Body of pancreas (tissue), 4 donors: ENCODE measurements at regions not wholly inside any gene's neighbourhood (a gene's known extent, or its start where the extent isn't known, plus 50 kb on each side); places are given as distances from the start of the nearest gene placed in this dataset.

ENCODE experiments used
- ATAC-seq: fragments of 150-250 bp; one replicate; pipeline ENCODE4 v1.9.1; 2016
- DNase-seq, 4 donors: peaks; one replicate each; pipeline ENCODE4 v3.0.0-alpha.2; 2019
- H3K27ac ChIP-seq, 4 donors: fragments of 200-600 bp; sonication (generic); 1 replicate in 3 of 4; 2 replicates in 1 of 4; pipeline versions ENCODE4 v1.5.1 to v1.6.1; 2016 to 2019; ENCODE audit warnings: mild to moderate bottlenecking in 1 of 4, mixed read lengths in 1 of 4, moderate library complexity in 1 of 4
- H3K27me3 ChIP-seq, 2 donors: fragments of 200-600 bp; sonication (generic); one replicate each; pipeline ENCODE4 v1.6.0; 2016; ENCODE audit warnings: mild to moderate bottlenecking in 1 of 2
- H3K36me3 ChIP-seq, 2 donors: fragments of 200-600 bp; sonication (generic); replicated peaks in 1 of 2; 2 replicates each; pipeline ENCODE4 v1.5.1; 2016; ENCODE audit warnings: low read depth in 2 of 2; ENCODE audit not compliant: insufficient read depth in 1 of 2
- H3K4me1 ChIP-seq: fragments of 200-600 bp; sonication (generic); one replicate; pipeline ENCODE4 v1.6.0; 2016
- H3K4me3 ChIP-seq, 2 donors: fragments of 200-600 bp; sonication (generic); 1 replicate in 1 of 2; 2 replicates in 1 of 2; pipeline ENCODE4 v1.5.1; 2016 to 2019
- H3K9me3 ChIP-seq, 3 donors: fragments of 200-600 bp; sonication (generic); 1 replicate in 2 of 3; 2 replicates in 1 of 3; pipeline ENCODE4 v1.5.1; 2016
- POLR2A ChIP-seq, 3 donors: fragments of 450-650 bp; IDR thresholded peaks; one replicate each; pipeline ENCODE4 v1.6.1; 2016; ENCODE audit warnings: antibody characterized with exemption in 3 of 3, mild to moderate bottlenecking in 2 of 3
- whole genome bisulfite sequencing, 2 donors: methylation state at CpG; one replicate each; pipeline ENCODE4 v1.1.5; 2017; 5-methylcytosine and 5-hydroxymethylcytosine counted together
- intact Hi-C: fragments of 100-400 bp; cut with DNase I; formaldehyde crosslinking; loops from one replicate; pipeline ENCODE4 v1.15.1; 2023
- TF ChIP-seq, protein P1 (sequence below), 7 experiments: fragments of 450-650 bp in 4 of 7; fragments of 200-600 bp in 3 of 7; sonication (generic) in 3 of 7; IDR thresholded peaks; one replicate each; pipeline ENCODE4 v1.5.1; 2016 to 2019; ENCODE audit warnings: antibody characterized with exemption in 7 of 7

DNA sequence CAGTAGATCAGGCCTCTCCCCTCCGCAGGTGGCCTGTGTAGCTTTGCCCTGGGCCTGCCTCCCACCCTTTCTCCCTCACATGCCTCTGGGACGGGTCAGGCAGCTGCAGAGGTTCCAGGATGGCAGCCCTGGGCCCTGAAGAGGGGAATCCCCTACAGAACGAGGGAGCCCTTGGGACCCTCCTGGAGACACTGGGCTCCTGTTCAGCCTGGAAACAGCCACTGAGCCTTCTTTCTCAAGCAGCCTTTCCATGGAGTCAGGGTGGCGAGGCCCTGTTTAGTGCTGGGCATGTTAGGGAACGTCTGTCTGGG, 720.9 kb downstream of the BRD1 start:
- no peaks in the 10 kb centered on the region for H3K9me3 ChIP-seq
- H3K27ac ChIP-seq = no peak overlapping the region
- intact Hi-C loops = no loop called here
- H3K36me3 ChIP-seq = no peaks in the 10 kb centered on the region
- H3K4me3 ChIP-seq = no peak overlapping the region
- no peaks in the 10 kb centered on the region for H3K4me1 ChIP-seq
- 50 to 58% methylated on average over 4 to 5 of the region's 5 CpGs for WGBS, 2 donors
- ATAC-seq = no peak
- H3K27me3 ChIP-seq = no peaks in the 10 kb centered on the region
- no peak for DNase-seq
- no peak for TF ChIP-seq POLR2A (IDR thresholded peaks at IDR 0.05)
- TF ChIP-seq, protein P1, sequence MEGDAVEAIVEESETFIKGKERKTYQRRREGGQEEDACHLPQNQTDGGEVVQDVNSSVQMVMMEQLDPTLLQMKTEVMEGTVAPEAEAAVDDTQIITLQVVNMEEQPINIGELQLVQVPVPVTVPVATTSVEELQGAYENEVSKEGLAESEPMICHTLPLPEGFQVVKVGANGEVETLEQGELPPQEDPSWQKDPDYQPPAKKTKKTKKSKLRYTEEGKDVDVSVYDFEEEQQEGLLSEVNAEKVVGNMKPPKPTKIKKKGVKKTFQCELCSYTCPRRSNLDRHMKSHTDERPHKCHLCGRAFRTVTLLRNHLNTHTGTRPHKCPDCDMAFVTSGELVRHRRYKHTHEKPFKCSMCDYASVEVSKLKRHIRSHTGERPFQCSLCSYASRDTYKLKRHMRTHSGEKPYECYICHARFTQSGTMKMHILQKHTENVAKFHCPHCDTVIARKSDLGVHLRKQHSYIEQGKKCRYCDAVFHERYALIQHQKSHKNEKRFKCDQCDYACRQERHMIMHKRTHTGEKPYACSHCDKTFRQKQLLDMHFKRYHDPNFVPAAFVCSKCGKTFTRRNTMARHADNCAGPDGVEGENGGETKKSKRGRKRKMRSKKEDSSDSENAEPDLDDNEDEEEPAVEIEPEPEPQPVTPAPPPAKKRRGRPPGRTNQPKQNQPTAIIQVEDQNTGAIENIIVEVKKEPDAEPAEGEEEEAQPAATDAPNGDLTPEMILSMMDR (IDR thresholded peaks at IDR 0.05) = no peak

DNA sequence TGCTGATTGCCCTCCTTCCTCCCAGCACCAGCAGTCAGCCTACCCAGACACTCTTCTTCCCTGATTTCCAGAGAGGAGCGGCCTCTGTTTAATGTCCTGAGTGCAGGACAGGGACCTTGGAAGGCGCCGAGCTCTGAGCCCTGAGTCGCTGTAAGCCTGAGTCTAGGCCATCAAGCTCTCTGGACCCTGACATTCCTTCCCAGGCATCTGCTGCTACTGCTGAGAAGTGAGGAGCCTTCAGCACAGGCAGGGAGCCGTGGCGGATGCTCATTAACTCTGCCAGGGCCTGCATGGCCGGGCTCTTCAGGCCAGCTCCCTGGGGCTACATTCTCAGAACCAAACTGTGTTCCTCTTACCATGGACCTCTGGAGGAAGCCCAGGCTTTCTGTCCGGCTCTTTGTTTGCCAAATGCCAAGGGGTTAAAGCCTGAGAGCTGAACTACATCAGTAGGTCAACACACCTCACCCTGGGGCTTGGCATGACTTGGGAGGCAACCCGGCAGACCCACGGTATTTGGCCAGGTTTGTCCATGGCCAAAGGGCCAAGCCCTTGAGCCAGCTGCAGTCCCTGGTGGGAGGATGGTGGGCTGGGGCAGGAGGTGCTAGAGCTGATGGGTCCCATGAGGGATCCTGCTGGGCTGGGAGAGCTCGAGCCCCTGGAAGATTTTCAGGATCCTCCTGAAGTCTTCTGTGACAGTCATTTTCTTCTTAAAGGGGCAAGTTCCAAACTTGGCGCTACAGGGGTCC, 721.4 kb downstream of the BRD1 start:
- H3K27ac ChIP-seq = no peak overlapping the region
- no peaks in the 10 kb centered on the region for H3K36me3 ChIP-seq
- ATAC-seq (no peak), DNase-seq (no peak)
- H3K27me3 ChIP-seq = no peaks in the 10 kb centered on the region
- intact Hi-C loops = no loop called here
- 49 to 69% methylated on average over 5 to 12 of the region's 12 CpGs for WGBS, 2 donors
- H3K9me3 ChIP-seq = no peaks in the 10 kb centered on the region
- H3K4me3 ChIP-seq = no peak overlapping the region
- no peaks in the 10 kb centered on the region for H3K4me1 ChIP-seq
- TF ChIP-seq POLR2A (IDR thresholded peaks at IDR 0.05) = no peak
- TF ChIP-seq, protein P1 (IDR thresholded peaks at IDR 0.05) = no peak

DNA sequence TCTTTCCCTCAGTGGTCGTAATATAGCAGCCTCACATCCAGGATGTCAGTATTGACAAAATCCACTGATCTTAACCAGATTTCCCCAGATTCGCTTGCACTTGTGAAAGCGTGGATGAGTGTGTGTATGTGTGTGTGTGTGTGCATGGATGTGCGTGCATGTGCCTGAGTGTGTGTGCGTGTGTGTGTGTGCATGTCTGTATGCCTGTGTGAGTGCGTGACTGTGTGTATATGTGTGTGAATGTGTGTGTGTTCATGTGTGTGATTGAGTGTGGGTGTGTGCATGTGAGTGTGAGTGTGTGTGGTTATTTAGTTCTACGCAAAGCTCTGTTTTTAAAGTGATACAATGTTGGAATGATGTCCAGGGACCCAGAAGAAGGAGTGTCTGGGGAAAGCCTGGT, 723.2 kb downstream of the BRD1 start:
- H3K36me3 ChIP-seq = no peaks in the 10 kb centered on the region
- H3K4me3 ChIP-seq = no peak overlapping the region
- DNase-seq = no peak
- H3K27ac ChIP-seq = no peak overlapping the region
- intact Hi-C loops = no loop called here
- no peak for ATAC-seq
- no peaks in the 10 kb centered on the region for H3K9me3 ChIP-seq
- H3K4me1 ChIP-seq = no peaks in the 10 kb centered on the region
- 77 to 80% methylated on average over 7 of the region's 7 CpGs for WGBS, 2 donors
- H3K27me3 ChIP-seq = no peaks in the 10 kb centered on the region
- TF ChIP-seq, protein P1 (IDR thresholded peaks at IDR 0.05) = no peak
- TF ChIP-seq POLR2A (IDR thresholded peaks at IDR 0.05) = no peak

DNA sequence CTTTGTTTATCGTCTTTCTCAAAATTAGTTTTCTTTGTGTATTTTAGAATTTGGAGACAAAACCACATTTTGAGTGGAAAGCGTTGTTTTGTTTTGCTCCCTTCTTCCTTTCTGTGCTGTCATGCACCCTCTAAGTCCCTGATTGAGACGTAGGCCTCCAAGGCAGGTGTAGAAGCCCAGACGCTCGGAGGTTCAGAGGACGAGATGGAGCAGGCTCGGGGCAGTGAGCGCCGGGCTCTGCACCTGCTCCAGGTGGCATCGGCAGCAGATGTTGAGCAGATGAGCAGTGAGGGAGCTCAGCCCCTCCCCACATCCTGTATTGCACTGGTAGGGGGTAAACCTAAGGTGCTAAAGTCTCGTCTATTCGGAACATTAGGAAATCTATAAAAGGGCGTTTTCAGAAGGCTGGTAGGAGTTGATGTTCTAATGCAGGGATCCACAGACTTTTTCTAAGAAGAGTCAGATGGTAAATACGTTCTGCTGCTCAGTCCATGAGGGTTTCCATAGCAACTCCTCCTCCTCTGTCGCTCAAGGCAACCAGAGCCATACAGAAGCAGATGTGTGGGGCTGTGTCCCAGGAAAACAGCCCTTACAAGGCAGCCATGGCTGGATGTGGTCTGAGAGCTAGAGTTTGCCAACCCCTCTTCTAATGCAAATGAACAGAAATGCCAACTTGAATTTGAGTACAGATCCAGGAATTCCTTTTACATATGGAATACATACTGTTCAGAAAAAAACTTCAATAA, 724.2 kb downstream of the BRD1 start:
- no peaks in the 10 kb centered on the region for H3K4me1 ChIP-seq
- H3K9me3 ChIP-seq = no peaks in the 10 kb centered on the region
- H3K36me3 ChIP-seq = no peaks in the 10 kb centered on the region
- H3K27ac ChIP-seq = no peak overlapping the region
- no peak for TF ChIP-seq POLR2A (IDR thresholded peaks at IDR 0.05)
- TF ChIP-seq, protein P1 (IDR thresholded peaks at IDR 0.05) = no peak
- ATAC-seq = no peak
- 49 to 63% methylated on average over 15 of the region's 15 CpGs for WGBS, 2 donors
- H3K4me3 ChIP-seq = no peak overlapping the region
- intact Hi-C loops = no loop called here
- no peak for DNase-seq
- no peaks in the 10 kb centered on the region for H3K27me3 ChIP-seq

DNA sequence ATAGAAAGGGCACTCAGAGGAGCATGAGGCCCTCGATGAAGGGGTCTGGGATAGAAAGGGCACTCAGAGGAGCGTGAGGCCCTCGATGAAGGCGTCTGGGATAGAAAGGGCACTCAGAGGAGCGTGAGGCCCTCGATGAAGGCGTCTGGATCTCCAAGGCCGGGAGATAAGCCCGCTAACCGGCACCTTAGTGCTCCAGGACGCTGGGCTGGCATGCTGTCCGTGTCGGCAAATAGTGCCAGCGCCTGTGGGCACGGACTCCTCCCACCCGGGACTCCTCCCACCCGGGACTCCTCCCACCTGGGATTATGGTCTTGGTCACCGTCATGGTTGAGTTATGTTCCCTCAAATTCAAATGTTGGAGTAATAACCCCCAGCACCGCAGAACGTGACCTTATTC, 725.3 kb downstream of the BRD1 start:
- H3K27me3 ChIP-seq = no peaks in the 10 kb centered on the region
- WGBS, 2 donors = 76% methylated on average over 19 to 20 of the region's 20 CpGs
- H3K4me1 ChIP-seq = no peaks in the 10 kb centered on the region

More for the DNA sequence above, 725.3 kb downstream of the BRD1 start:
- DNase-seq = no peak
- intact Hi-C loops = no loop called here
- no peaks in the 10 kb centered on the region for H3K36me3 ChIP-seq
- no peak overlapping the region for H3K27ac ChIP-seq
- H3K4me3 ChIP-seq = no peak overlapping the region
- H3K9me3 ChIP-seq = no peaks in the 10 kb centered on the region
- TF ChIP-seq, protein P1 (IDR thresholded peaks at IDR 0.05) = no peak
- TF ChIP-seq POLR2A (IDR thresholded peaks at IDR 0.05) = no peak
- no peak for ATAC-seq
